NCI-H460 (cell line): ENCODE measurements at regions not wholly inside any gene's neighbourhood (a gene's known extent, or its start where the extent isn't known, plus 50 kb on each side); places are given as distances from the start of the nearest gene placed in this dataset.

ENCODE experiments used
- DNase-seq: peaks from one replicate; pipeline ENCODE4 v3.0.0-alpha.2; 2016; ENCODE audit warnings: low read depth; ENCODE audit errors: extremely low read depth

DNA sequence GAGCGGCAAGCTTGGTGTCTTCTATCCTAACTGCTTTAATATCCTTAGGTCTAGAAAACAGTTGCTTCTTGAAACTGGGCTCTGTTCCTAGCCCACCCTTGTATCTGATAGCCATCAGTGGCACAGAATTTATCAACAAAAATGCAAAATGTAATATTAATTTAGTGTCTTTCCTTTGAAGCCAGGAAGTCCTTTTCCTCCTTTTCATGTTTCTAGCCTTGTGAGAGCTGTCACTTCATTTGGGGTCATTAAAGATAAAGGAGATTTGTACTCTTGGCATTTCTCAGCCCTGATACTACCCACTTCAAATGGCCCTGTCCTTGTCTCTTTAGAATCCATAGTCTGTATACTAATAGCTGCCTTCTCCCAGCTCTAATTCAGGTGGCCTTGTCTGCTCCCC, 111.0 kb downstream of the GAS1 start:
- no peak for DNase-seq

DNA sequence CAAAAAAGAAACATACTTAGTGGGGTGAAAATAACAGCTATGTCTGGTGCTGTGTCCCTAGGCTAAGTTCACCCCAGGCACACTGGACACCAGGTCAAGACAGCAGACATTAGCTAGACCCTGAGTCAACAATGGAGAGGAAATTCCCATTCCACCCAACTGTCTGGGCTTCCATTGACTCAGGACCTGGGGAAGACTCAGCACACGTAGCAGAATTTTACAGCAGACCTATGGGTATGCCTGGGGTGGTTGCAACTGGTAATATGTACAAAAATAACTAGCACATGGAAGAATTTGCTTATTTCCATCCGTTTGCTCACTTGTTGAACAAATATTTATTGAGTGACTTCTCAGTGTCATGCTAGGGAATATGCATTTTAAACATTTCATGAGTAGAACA, 117.0 kb downstream of the GAS1 start:
- no peak for DNase-seq

- DNase-seq, result no peak
These were observed 117.7 kb downstream of the GAS1 start for GRCh38 chr9:86829496-86830046.

DNA sequence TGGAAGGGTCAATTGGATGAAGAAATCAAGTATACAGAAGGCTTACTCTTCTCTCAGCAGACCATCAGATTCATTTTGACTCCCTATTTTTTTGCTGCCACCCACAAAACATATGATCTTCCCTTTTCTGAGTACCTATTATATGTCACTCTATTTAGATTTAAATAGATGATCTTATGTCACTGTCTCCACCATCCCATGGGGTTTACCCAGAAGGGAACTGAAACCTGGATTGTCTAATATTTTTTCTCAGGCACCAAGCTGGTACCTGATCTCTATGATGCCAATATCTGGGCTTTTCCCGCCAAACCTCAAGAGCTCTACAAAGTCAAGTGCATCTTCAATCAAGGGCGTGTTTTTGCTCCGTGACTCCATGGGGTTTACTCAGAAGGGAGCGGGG, 118.7 kb downstream of the GAS1 start:
- no peak for DNase-seq

- no peak for DNase-seq
These were observed 119.4 kb downstream of the GAS1 start for GRCh38 chr9:86827893-86828292.

- DNase-seq, result no peak
These were observed 122.0 kb downstream of the GAS1 start for GRCh38 chr9:86825299-86825698.

DNA sequence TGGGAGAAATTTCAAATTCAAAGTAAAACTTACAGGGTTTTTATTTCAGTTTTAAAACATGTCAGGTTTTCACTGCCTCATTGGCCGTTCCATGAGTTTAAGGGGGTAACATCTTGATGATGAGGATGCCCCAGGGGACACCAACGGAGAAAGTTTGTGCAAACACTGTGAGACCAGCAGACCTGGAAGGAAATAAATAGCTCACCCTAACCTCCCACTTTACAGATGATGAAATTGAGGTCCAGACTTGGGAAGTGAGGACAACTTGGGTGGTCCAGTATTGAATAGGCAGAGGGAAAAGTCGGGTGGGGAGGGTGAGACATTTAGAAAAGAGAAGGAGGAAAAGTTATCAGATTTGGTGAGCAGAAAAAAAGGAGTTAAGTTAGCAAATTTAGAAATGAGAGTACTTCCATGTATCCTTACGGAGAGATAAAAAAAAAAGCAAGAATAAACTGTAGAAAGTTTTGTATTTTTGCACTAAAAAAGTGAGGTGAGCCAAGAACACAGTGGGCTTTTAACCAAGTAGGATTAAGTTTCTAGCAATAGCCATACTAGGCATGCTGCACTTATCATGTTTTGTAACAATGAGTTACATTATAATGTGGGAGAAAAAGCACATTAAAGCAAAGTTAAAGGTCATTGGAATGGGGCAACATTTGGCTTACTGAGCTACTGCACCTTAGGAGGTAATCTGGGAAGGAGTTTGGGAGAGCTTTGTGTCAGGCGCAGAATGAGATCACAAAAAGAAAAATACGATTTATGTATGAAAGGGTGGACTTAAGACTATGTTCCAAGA, 125.1 kb downstream of the GAS1 start:
- no peak for DNase-seq

GRCh38 chr9:86821006-86821845, 126.1 kb downstream of the GAS1 start:
- DNase-seq, result no peak

DNA sequence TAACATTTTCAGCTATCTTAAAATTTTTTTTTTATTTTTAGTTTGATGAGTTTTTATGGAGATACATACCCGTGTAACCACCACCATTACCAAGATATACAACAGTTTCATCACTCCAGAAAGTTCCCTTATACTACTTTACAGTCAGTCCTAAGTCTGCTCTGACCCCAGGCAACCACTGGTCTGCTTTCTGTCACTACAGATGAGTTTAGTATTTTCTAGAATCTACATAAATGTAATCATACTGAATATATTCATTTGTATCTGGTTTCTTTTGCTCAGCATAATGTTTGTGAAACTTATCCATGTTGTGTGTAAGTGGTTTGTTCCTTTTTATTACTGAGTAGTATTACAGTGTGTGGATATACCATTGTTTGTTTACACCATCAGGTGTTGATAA, 127.8 kb downstream of the GAS1 start:
- DNase-seq, result no peak

DNA sequence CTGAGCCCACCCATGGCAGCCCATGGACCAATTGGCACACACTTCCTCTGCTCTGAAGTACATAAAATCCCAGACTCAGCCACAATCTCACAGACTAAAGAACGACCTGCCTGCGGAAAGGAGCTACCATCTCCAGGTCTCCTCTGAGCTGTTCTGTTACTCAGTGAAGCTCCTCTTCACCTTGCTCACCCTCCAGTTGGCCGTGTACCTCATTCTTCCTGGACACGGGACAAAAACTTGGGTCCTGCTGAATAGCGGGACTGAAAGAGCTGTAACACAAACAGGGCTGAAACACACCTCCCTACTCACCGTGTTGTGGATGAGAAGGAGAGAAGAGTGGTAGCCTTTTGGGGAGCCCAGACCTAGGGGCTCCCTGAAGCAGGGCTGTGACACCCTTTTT, 128.7 kb downstream of the GAS1 start:
- DNase-seq, result no peak

GRCh38 chr9:86816868-86817267, 130.4 kb downstream of the GAS1 start:
- no peak for DNase-seq

GRCh38 chr9:86816366-86816765, 130.9 kb downstream of the GAS1 start:
- no peak for DNase-seq

GRCh38 chr9:86812616-86813015, 134.7 kb downstream of the GAS1 start:
- DNase-seq, result no peak

GRCh38 chr9:86809759-86810367, 137.4 kb downstream of the GAS1 start:
- no peak for DNase-seq

GRCh38 chr9:86809151-86809550, 138.2 kb downstream of the GAS1 start:
- DNase-seq, result no peak

- DNase-seq, result no peak
These were observed 139.8 kb downstream of the GAS1 start for GRCh38 chr9:86807367-86807976.

DNA sequence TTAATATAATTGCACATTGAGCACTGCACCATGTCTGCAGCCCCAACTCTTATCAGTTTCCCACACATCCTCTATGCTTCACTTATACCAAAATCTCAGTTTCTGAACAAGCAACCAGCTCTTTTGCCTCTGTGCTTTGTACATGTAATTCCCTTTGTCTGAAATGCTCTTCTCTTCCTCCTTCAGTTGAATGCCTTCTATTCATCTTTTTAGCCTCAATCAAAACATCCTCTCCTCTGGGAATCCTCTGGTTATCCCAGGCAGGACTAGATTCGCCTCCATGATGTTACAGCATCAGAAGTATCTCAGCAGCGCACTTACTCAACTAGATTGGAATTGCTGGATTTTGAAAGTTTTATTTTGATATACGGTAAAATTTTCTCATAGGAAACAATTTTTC, 143.3 kb downstream of the GAS1 start:
- DNase-seq, result no peak

DNA sequence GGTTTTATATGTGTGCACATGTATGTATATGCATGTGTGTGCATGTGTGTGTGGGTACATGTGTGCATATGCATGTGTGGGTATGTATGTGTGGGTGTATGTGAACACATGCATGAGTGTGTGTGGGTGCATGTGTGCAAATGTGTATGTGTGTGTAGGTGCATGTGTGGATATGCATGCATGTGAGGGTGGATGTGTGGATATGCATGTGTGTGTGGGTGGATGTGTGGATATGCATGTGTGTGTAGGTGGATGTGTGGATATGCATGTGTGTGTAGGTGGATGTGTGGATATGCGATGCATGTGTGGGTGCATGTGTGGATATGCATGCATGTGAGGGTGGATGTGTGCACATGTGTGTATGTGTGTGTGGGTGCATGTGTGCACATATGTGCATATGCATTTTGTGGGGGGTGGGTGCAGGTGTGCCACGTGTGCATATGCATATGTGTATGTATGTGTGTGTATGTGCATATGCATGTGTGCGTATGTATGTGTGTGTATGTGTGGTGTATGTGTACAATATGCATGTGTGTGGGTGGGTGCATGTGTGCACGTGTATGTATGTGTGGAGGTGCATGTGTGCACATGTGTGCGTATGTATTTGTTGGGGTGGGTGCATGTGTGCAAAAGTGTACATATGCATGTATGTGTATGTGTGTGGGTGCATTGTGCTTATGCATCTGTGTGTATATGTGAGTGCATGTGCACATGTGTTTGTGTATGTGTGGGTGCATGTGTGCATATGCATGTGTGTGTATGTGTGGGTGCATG, 144.2 kb downstream of the GAS1 start:
- no peak for DNase-seq

GRCh38 chr9:86801246-86801645, 146.1 kb downstream of the GAS1 start:
- no peak for DNase-seq

DNA sequence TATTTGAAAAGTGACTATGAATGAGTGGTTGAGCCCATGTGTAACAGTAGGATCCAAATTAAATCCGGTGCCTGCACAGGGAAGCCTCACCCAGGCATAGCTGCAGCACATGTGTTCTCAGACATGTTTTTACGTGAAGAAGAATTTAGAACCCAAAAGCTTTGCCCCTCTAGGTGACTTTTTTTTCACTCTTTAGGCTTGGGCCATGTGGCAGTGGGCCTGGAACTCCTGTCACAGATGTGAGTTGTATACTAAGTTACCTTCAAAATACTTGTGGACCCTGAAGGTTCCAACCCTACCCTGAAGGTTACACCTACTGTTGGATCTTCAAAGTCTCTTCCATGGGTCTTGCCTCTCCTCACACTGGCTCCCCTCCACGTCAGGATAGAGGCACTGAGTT, 146.6 kb downstream of the GAS1 start:
- DNase-seq, result no peak
